ENCODE measurements at regions not wholly inside any gene's neighbourhood (a gene's known extent, or its start where the extent isn't known, plus 50 kb on each side); places are given as distances from the start of the nearest gene placed in this dataset.

GRCh38 chr13:83019986-83020385 lies 862.3 kb downstream of the SLITRK1 start:
- Histone ChIP-seq H2AFZ (ENCODE audit: insufficient read depth, low read depth, low read length, poor library complexity, severe bottlenecking) (no peak overlapping the region), H4K20me1 (ENCODE audit: control insufficient read depth, insufficient read depth, low read length, poor library complexity, severe bottlenecking) (no peaks in the 10 kb centered on the region), H3K79me2 (ENCODE audit: control insufficient read depth, insufficient read depth, low read length) (no peaks in the 10 kb centered on the region), H3K27ac (ENCODE audit: low read length in 2 of 2) (no peak overlapping the region), H3K4me1 (ENCODE audit: control insufficient read depth in 2 of 2, insufficient read depth in 2 of 2, low read length in 2 of 2) (no peaks in the 10 kb centered on the region), H3K4me3 (ENCODE audit: control extremely low read depth in 1 of 5, extremely low read depth in 1 of 5, insufficient read depth in 1 of 5, low read depth in 2 of 5, low read length in 4 of 5) (no peak overlapping the region), H3K9me3 (ENCODE audit: control extremely low read depth in 1 of 3, control insufficient read depth in 2 of 3, insufficient read depth in 1 of 3, low read length in 2 of 3) (no peaks in the 10 kb centered on the region), H3K9ac (ENCODE audit: low read length) (no peak overlapping the region), H3K27me3 (replicated peaks in 1 of 4; ENCODE audit: control extremely low read depth in 1 of 4, control insufficient read depth in 3 of 4, insufficient read depth in 4 of 4, low read length in 3 of 4) (no peaks in the 10 kb centered on the region), H3K36me3 (replicated peaks in 1 of 2; ENCODE audit: control extremely low read depth in 1 of 2, control insufficient read depth in 1 of 2, extremely low read depth in 1 of 2, insufficient read depth in 2 of 2, low read length in 1 of 2) (no peaks in the 10 kb centered on the region), H3K4me2 (replicated peaks; ENCODE audit: low read depth, low read length, poor library complexity, severe bottlenecking) (no peak overlapping the region)
- ChIA-PET POLR2A (no interaction called here), CTCF (no interaction called here)
- 100% methylated on average over 3 of the region's 4 CpGs for WGBS (ENCODE audit: insufficient coverage)
- Mint-ChIP-seq H3K9me3 (ENCODE audit: insufficient read depth) (peaks cover 3% of the 10 kb centered on the region), H3K4me1 (no peaks in the 10 kb centered on the region), H3K27ac (no peak overlapping the region), H3K4me3 (no peak overlapping the region), H3K27me3 (no peaks in the 10 kb centered on the region)
- no peak for TF ChIP-seq EZH2 (IDR thresholded peaks at IDR 0.05; ENCODE audit: borderline replicate concordance, insufficient read depth, low read depth, low read length, poor library complexity, severe bottlenecking)
- no peak for ATAC-seq (ENCODE audit: low read depth)
- intact Hi-C loops (cut with micrococcal nuclease): no loop called here
- DNase-seq: no peak

- peaks cover 0 to 3% (median 0%) of the 10 kb centered on the region in 3 donors for H3K9me3 ChIP-seq (ENCODE audit: control extremely low read depth in 1 of 3, control insufficient read depth in 2 of 3, insufficient read depth in 1 of 3, low read length in 2 of 3)
- H3K4me1 ChIP-seq (ENCODE audit: control insufficient read depth in 2 of 2, insufficient read depth in 2 of 2, low read length in 2 of 2): no peaks in the 10 kb centered on the region
- no peak overlapping the region for H3K4me2 ChIP-seq (replicated peaks; ENCODE audit: low read depth, low read length, poor library complexity, severe bottlenecking)
- Mint-ChIP-seq H3K4me3 (no peak overlapping the region), H3K27me3 (no peaks in the 10 kb centered on the region), H3K27ac (no peak overlapping the region), H3K4me1 (no peaks in the 10 kb centered on the region), H3K9me3 (ENCODE audit: insufficient read depth) (peaks cover 2% of the 10 kb centered on the region)
- no peak for TF ChIP-seq EZH2 (IDR thresholded peaks at IDR 0.05; ENCODE audit: borderline replicate concordance, insufficient read depth, low read depth, low read length, poor library complexity, severe bottlenecking)
- TF ChIP-seq CTCF (IDR thresholded peaks at IDR 0.05): no peak
- DNase-seq: no peak
- no peak overlapping the region for H3K4me3 ChIP-seq (ENCODE audit: control extremely low read depth in 1 of 5, extremely low read depth in 1 of 5, insufficient read depth in 1 of 5, low read depth in 2 of 5, low read length in 4 of 5)
- H2AFZ ChIP-seq (ENCODE audit: insufficient read depth, low read depth, low read length, poor library complexity, severe bottlenecking): no peak overlapping the region
- intact Hi-C loops (cut with micrococcal nuclease): no loop called here
- no peaks in the 10 kb centered on the region for H4K20me1 ChIP-seq (ENCODE audit: control insufficient read depth, insufficient read depth, low read length, poor library complexity, severe bottlenecking)
- WGBS (ENCODE audit: insufficient coverage): 91% methylated on average over 1 of the region's 2 CpGs
- H3K27ac ChIP-seq (ENCODE audit: low read length in 2 of 2): no peak overlapping the region
- H3K36me3 ChIP-seq (replicated peaks in 1 of 2; ENCODE audit: control extremely low read depth in 1 of 2, control insufficient read depth in 1 of 2, extremely low read depth in 1 of 2, insufficient read depth in 2 of 2, low read length in 1 of 2): no peaks in the 10 kb centered on the region
- ATAC-seq (ENCODE audit: low read depth): no peak
- ChIA-PET POLR2A (no interaction called here), CTCF (no interaction called here)
- no peaks in the 10 kb centered on the region for H3K79me2 ChIP-seq (ENCODE audit: control insufficient read depth, insufficient read depth, low read length)
- no peak overlapping the region for H3K9ac ChIP-seq (ENCODE audit: low read length)
- H3K27me3 ChIP-seq (replicated peaks in 1 of 4; ENCODE audit: control extremely low read depth in 1 of 4, control insufficient read depth in 3 of 4, insufficient read depth in 4 of 4, low read length in 3 of 4): no peaks in the 10 kb centered on the region
Observed at GRCh38 chr13:83009987-83010386, 872.3 kb downstream of the SLITRK1 start.
